HG02981 (cell line): ENCODE measurements at regions not wholly inside any gene's neighbourhood (a gene's known extent, or its start where the extent isn't known, plus 50 kb on each side); places are given as distances from the start of the nearest gene placed in this dataset.

Experiments
- ATAC-seq: cut with Tn5 transposase; IDR thresholded peaks from one replicate; pipeline ENCODE4 v1.9.1; 2021; ENCODE audit warnings: mild to moderate bottlenecking, moderate library complexity; ENCODE audit not compliant: unreplicated experiment

DNA sequence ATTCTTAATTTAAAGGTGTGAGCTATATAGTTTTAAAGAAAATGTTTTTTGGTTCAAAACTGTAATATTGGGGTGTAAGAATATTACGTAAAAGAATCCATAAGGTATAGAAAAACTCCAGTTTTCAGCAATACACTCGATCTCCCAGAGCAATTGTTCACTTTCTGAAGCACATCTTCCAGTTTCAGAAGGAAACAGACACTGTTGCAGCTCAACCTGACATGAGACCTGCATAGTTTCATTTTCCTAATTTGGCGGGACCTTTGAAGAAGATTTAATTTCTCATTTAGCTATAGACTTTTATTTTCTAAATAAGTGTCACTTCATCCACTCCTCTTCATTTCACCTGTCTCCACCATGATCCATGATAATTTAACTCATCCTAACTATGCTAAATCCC is 281.5 kb downstream of the HTR1B start:
- ATAC-seq, result no peak

GRCh38 chr6:77180326-77180725 is 283.0 kb downstream of the HTR1B start:
- no peak for ATAC-seq

DNA sequence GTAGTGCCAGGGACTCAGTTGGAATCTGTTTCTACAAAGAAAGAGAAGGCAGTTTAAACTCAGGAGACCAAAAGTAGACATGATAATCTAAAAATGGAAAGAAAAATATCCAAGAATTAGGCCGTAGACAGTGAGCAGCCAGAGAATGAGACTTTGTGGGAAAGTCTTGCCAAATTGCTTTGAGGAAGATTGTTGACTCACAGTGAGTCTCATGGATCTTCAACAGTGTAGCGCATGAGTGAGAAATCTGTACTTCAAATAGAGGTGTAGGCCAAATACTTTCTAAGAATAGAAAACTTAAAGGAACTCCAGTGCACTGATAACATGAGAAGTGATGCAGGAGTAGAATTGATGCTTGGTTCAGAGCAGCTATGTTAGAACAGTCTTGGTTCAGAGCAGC is 284.5 kb downstream of the HTR1B start:
- ATAC-seq, result no peak

GRCh38 chr6:77177470-77177869 is 285.8 kb downstream of the HTR1B start:
- no peak for ATAC-seq

GRCh38 chr6:77173472-77174074 is 289.7 kb downstream of the HTR1B start:
- no peak for ATAC-seq

DNA sequence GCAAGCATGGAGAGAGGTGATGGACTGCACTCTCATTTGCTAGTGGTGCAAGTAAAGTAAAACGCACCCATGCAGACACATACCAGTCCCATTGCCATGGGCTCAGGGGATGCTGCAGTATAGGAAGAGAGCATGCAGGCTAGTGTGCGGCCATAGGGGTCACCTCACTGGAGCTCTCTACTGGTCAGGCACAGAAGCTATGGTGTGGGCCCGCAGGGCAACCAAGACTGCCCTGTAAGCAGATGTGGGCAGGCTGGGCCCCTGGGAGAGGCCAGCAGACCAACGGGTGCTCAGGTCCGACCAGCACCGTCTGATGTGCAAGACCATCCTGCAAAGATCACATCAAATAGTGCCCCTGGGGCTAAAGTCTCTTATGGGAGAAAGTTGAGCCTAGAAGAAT is 290.7 kb downstream of the HTR1B start:
- ATAC-seq, result no peak

GRCh38 chr6:77159730-77160129 is 303.6 kb downstream of the HTR1B start:
- ATAC-seq, result no peak

GRCh38 chr6:77151241-77151640 is 312.1 kb downstream of the HTR1B start:
- ATAC-seq, result no peak

- ATAC-seq, result no peak
Measured at GRCh38 chr6:77150736-77151135, 312.6 kb downstream of the HTR1B start.

- no peak for ATAC-seq
Measured at GRCh38 chr6:77145244-77145643, 318.0 kb downstream of the HTR1B start.

- no peak for ATAC-seq
Measured at GRCh38 chr6:77143659-77144447, 319.4 kb downstream of the HTR1B start.

DNA sequence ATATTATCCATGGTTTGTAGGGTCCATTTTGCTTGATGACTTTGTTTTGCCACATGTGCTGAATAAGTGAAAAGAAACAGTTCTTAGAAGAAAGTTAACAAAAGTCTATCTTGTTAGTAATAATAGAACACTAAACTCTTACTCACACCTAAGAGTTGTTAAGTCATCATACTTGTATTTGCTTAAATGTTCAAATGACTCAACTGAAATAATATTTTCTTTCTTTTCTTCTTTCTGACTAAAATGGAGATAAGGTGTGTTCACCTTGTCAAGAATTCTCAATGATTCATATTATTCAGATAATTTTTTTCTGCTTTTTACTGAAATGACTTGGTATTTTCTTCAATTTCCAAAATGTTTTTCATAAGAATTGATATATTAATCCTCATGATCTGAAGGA is 327.2 kb downstream of the HTR1B start:
- no peak for ATAC-seq

GRCh38 chr6:77133031-77133430 is 330.3 kb downstream of the HTR1B start:
- ATAC-seq, result no peak

DNA sequence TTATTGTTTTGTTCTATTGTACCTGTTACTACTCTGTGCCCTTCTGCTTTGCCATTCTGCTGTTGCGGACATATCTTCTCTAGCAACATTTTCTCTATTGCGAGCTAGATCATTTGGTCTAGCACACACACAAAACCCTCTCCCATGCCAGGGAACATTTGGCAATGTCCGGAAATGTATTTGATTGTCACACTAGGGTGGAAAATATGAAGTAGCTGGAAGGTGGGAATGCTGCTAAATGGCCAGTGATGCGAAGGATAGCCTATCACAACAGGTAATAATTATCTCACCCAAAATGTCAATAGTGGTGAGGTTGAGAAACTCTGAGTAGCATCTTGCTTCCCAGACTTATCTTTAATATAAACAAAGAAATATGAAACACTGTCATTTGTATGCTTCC is 331.9 kb downstream of the HTR1B start:
- ATAC-seq, result no peak

DNA sequence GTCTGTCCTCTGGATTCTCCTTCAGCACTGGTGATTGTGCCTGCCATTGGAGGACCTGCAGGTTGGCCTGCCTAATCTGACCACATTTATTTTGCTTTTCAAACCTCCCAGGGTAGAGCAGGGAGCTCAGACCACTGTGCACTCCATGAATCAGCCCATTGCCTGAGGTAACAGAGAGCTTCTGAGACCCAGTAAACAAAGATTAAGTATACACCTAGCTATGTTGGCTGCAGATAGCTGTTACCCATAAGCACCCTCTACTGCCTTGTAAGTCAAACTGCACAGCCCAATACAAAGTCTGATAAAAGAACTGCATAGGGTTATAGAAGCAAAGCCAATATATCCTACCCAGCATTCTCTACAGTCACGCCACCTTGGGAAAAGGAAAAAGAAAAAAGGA is 338.7 kb downstream of the HTR1B start:
- ATAC-seq, result no peak

DNA sequence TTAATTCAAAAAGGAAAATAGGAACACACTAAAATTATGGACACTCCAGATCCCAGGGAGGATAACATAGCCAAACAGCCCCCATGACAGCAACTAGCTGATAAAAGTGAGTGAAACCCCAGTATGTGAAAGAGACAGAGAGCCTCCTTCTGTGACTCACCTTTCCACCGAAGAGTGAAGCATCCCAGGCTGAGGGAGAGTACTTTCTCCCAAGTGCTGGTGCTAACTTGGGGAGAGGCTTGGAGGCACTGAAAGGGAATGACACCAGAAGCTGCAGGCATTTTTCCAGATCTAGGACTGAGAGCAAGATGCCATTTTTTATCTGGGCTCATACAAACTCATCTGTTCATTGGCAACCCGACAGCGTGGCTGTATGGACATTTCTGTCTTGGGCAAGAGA is 339.8 kb downstream of the HTR1B start:
- ATAC-seq, result no peak

- no peak for ATAC-seq
Measured at GRCh38 chr6:77106992-77107391, 356.3 kb downstream of the HTR1B start.

DNA sequence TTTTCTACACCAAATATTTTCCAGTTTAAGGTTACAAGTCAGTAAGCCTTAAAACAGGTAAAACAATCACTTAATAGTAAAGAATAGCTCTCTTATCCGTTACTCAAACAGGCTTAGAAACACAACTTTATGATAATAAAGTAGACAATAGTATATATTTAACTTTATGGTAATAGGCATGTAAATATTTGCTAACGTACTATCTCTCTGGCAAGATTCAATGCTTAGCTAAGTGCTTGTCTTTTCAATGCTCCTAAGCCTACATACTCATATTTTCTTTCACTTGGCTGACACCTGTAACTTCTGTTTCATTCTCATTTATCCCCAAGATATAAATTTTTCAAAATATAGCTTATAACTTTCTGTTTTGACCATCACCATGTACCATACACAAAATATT is 358.2 kb downstream of the HTR1B start:
- ATAC-seq, result no peak

GRCh38 chr6:77097940-77098339 is 365.4 kb downstream of the HTR1B start:
- ATAC-seq, result no peak

- ATAC-seq, result no peak
Measured at GRCh38 chr6:77095936-77096627, 367.2 kb downstream of the HTR1B start.

- ATAC-seq, result no peak
Measured at GRCh38 chr6:77094821-77095220, 368.5 kb downstream of the HTR1B start.

DNA sequence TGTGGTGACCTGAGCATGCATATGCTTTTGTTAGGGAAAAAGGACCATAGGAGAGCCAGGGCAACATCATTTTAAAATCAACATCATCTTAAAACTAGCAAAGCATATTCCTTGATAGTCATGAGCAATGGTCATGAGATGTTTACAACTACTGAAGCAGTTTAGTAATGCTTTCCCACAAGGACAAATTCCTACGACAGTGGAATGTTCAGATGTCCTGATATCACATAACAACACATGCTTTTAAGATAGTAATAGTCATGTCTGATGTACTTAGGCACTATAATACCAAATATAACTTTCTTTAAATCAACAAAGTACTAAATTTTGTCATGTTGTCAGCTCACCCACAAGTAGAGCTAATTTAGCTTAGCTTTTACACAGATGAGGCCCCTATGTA is 370.3 kb downstream of the HTR1B start:
- no peak for ATAC-seq
